ENCODE measurements at regions not wholly inside any gene's neighbourhood (a gene's known extent, or its start where the extent isn't known, plus 50 kb on each side); places are given as distances from the start of the nearest gene placed in this dataset.

DNA sequence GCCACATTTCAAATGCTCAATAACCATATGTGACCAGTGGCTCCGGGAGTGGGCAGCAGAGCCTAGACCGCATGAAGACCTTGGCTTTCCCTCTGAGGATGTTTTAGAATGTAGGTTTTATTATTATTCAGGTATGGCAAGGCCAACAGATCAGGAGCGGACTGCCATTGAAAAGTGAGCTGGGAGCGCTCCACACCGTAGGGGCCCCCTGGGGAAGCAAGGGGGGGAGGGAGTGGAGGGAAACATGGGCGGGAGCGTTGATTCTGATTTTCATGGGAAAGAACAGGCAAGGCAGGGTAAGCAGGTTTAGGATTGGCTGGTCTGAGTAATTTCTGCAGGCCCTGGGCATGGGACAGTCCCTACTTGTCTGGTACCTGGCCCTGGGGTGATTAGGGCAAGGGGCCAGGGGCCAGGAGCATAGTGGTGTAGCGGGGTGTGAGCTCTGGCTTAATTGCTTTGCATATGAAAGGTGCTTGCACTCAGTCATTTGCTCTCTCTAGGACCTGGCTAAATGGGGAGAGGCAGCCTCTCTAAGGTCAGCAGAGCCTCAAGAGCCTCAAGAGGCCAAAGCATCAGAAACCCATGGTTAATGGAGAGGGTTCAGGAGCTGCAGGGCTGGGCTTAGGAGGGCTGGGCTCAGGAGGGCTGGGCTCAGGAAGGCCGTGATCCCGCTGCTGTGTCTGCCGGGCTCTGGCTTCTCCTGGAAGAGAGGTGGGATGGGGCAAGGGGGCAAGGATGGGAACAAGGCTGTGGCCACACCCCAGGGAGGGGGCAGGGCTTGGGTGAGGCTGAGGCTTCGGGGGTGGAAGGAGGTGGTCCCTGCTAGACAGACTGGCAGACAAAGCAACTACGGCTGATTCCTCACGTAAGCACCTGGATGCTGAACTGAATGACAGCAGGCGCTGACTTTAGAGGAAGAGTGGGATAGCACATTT, 82.0 kb upstream of the WASF3 start:
- peak overlapping the region in 2 of 4 donors; percentile 64 to 69 for H3K27ac ChIP-seq
- no peaks in the 10 kb centered on the region for H3K36me3 ChIP-seq
- H3K9me3 ChIP-seq = no peaks in the 10 kb centered on the region
- H3K4me3 ChIP-seq = peak overlapping the region in 1 of 4 donors; percentile 32
- no peak for TF ChIP-seq POLR2A (IDR thresholded peaks at IDR 0.05)
- TF ChIP-seq, protein P1, sequence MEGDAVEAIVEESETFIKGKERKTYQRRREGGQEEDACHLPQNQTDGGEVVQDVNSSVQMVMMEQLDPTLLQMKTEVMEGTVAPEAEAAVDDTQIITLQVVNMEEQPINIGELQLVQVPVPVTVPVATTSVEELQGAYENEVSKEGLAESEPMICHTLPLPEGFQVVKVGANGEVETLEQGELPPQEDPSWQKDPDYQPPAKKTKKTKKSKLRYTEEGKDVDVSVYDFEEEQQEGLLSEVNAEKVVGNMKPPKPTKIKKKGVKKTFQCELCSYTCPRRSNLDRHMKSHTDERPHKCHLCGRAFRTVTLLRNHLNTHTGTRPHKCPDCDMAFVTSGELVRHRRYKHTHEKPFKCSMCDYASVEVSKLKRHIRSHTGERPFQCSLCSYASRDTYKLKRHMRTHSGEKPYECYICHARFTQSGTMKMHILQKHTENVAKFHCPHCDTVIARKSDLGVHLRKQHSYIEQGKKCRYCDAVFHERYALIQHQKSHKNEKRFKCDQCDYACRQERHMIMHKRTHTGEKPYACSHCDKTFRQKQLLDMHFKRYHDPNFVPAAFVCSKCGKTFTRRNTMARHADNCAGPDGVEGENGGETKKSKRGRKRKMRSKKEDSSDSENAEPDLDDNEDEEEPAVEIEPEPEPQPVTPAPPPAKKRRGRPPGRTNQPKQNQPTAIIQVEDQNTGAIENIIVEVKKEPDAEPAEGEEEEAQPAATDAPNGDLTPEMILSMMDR (IDR thresholded peaks at IDR 0.05) = no peak
- no peak for TF ChIP-seq POLR2AphosphoS5 (IDR thresholded peaks at IDR 0.05)
- DNase-seq (no peak), ATAC-seq (ENCODE audit: low FRiP score in 2 of 2) (peak; percentile 23 to 32)
- 62 to 67% methylated on average over 11 to 12 of the region's 15 CpGs for WGBS, 2 donors
- peaks cover 0 to 13% (median 3%) of the 10 kb centered on the region in 4 donors for H3K4me1 ChIP-seq
- H3K27me3 ChIP-seq = no peaks in the 10 kb centered on the region

DNA sequence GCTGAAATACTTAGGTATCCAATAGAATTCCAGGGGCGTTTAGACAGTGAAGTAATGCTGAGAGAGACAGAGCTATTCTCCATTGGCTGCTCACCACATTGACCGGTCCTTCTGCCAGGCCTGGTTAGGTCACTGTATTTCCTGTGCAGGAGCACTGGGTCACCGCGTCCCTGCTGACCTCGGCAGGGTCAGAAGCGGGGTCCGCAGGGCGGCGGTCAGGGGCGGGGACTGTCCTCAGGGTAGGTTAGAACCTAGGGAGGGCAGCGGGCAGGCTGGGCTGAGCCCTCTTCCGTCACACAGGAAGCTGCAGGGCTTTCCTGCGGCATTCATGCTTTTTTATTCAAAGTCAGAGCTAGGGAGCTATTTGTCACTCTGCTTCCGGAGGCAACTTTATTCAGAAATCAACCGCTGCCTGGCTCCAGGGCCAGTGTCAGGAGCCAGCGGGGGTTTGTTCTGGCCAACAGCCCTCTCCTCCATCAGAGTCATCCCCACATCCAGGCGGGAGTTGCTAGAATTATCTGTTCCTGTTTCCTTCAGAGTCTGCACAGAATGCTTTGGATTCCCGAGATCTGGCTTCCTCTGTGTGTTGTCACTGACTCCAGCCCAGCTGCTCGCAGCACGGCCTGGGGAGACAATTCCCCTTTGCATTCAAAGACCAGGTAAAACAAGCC, 81.2 kb upstream of the WASF3 start:
- Histone ChIP-seq H3K4me1 (peaks cover 0 to 13% (median 3%) of the 10 kb centered on the region in 4 donors), H3K36me3 (no peaks in the 10 kb centered on the region), H3K9me3 (no peaks in the 10 kb centered on the region), H3K27ac (peak overlapping the region in 2 of 4 donors; percentile 64 to 69), H3K4me3 (peak overlapping the region in 2 of 4 donors; percentile 17 to 32), H3K27me3 (no peaks in the 10 kb centered on the region)
- ATAC-seq (ENCODE audit: low FRiP score in 2 of 2) = peak in 1 of 2 donors; percentile 82
- WGBS, 2 donors = 25% methylated on average over 15 of the region's 20 CpGs; no CpG with 5 or more reads in 1 of the 2 donors
- TF ChIP-seq POLR2A (IDR thresholded peaks at IDR 0.05) (no peak), EP300 (IDR thresholded peaks at IDR 0.05) (no peak)
- TF ChIP-seq, protein P1 (IDR thresholded peaks at IDR 0.05) = no peak
- peak in 1 of 2 donors; percentile 71 for DNase-seq

DNA sequence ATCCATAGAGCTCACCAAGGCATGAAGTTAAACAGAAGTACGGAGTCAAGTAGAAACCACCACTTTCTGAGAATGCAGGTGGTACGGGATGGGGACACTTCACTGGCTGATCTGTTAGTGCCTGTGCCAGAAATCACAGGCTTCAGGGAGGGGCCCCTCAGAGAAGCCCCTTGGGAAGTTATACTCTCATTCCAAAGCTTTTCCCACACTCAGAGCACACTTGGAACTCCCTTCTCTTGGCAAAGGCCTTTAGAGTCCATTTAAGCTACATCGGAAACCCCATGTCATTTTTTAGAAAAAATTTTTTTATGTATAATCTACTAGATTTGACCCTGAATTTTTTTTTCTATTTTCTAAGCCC, 80.7 kb upstream of the WASF3 start:
- TF ChIP-seq, protein P1 (IDR thresholded peaks at IDR 0.05) = no peak
- TF ChIP-seq POLR2A (IDR thresholded peaks at IDR 0.05) (no peak), EP300 (IDR thresholded peaks at IDR 0.05) (no peak), POLR2AphosphoS5 (IDR thresholded peaks at IDR 0.05) (no peak)
- 40% methylated on average over 3 of the region's 3 CpGs; no CpG with 5 or more reads in 1 of the 2 donors for WGBS, 2 donors
- ATAC-seq (ENCODE audit: low FRiP score in 2 of 2) (peak in 1 of 2 donors; percentile 58), DNase-seq (no peak)
- H3K9me3 ChIP-seq = no peaks in the 10 kb centered on the region
- no peaks in the 10 kb centered on the region for H3K36me3 ChIP-seq
- H3K27ac ChIP-seq = peak overlapping the region in 2 of 4 donors; percentile 64 to 69
- peaks cover 0 to 13% (median 3%) of the 10 kb centered on the region in 4 donors for H3K4me1 ChIP-seq
- H3K27me3 ChIP-seq = no peaks in the 10 kb centered on the region
- peak overlapping the region in 1 of 4 donors; percentile 32 for H3K4me3 ChIP-seq

DNA sequence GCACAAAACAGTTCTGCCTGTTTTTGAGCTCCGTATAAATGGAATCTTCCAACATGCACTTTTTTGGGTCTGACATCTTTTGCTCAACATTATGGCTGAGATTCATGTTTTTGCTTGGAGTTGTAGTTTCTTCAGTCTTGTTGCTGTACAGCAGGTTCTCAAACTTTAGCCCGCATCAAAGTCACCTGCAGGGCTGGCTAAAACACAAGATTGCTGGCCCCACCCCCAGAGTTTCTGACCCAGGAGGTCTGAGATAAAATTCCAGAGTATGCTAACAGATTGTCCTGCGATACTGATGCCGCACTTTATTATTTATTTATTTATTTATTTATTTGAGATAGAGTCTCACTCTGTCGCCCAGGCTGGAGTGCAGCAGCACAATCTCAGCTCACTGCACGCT, 79.8 kb upstream of the WASF3 start:
- ATAC-seq (ENCODE audit: low FRiP score in 2 of 2) (no peak), DNase-seq (no peak)
- Histone ChIP-seq H3K9me3 (no peaks in the 10 kb centered on the region), H3K4me3 (no peak overlapping the region), H3K27me3 (no peaks in the 10 kb centered on the region), H3K4me1 (peaks cover 0 to 17% (median 3%) of the 10 kb centered on the region in 4 donors), H3K27ac (no peak overlapping the region), H3K36me3 (no peaks in the 10 kb centered on the region)
- 93% methylated on average over 6 of the region's 6 CpGs; no CpG with 5 or more reads in 1 of the 2 donors for WGBS, 2 donors
- no peak for TF ChIP-seq POLR2AphosphoS5 (IDR thresholded peaks at IDR 0.05)
- TF ChIP-seq, protein P1 (IDR thresholded peaks at IDR 0.05) = no peak
- no peak for TF ChIP-seq EP300 (IDR thresholded peaks at IDR 0.05)
- no peak for TF ChIP-seq POLR2A (IDR thresholded peaks at IDR 0.05)

All from upper lobe of left lung (tissue), 6 donors.